Stimulated activated naive B cell treated with anti-CD40 and anti-IgM and Interleukin-4, amounts not matched to agents 10 μg/mL and 1 μg/mL and 100 μg/mL, for 72 hours (primary cell): ENCODE measurements at regions not wholly inside any gene's neighbourhood (a gene's known extent, or its start where the extent isn't known, plus 50 kb on each side); places are given as distances from the start of the nearest gene placed in this dataset.

Experiments used
- ATAC-seq, 2 donors: fragments of 150-1000 bp; cut with Tn5 transposase; replicated peaks; 2 replicates each; pipeline ENCODE4 v1.10.0; 2021; ENCODE audit warnings: moderate library complexity in 1 of 2
- DNase-seq: peaks from one replicate; pipeline ENCODE4 v3.0.0; 2021
- H3K27ac Mint-ChIP-seq: one replicate; pipeline ENCODE4 v1.8.0; 2022; ENCODE audit warnings: mild to moderate bottlenecking, mixed read lengths
- H3K27me3 Mint-ChIP-seq, 2 donors: one replicate each; pipeline ENCODE4 v1.8.0; 2022; ENCODE audit warnings: mixed read lengths in 2 of 2
- H3K36me3 Mint-ChIP-seq, 2 donors: one replicate each; pipeline ENCODE4 v1.8.0; 2022; ENCODE audit warnings: mixed read lengths in 2 of 2, mild to moderate bottlenecking in 1 of 2
- H3K4me1 Mint-ChIP-seq, 2 donors: one replicate each; pipeline ENCODE4 v1.8.0; 2022; ENCODE audit warnings: mixed read lengths in 2 of 2, mild to moderate bottlenecking in 1 of 2
- H3K4me3 Mint-ChIP-seq, 2 donors: one replicate each; pipeline ENCODE4 v1.8.0; 2022; ENCODE audit warnings: mild to moderate bottlenecking in 2 of 2, mixed read lengths in 2 of 2, moderate library complexity in 1 of 2
- H3K9me3 Mint-ChIP-seq, 2 donors: one replicate each; pipeline ENCODE4 v1.8.0; 2022; ENCODE audit warnings: mixed read lengths in 2 of 2, mild to moderate bottlenecking in 1 of 2

GRCh38 chr20:6715401-6715941, 52.0 kb upstream of the BMP2 start:
- no peak for ATAC-seq
- no peak overlapping the region for H3K4me3 Mint-ChIP-seq
- no peaks in the 10 kb centered on the region for H3K4me1 Mint-ChIP-seq
- no peak for DNase-seq
- no peaks in the 10 kb centered on the region for H3K36me3 Mint-ChIP-seq
- H3K9me3 Mint-ChIP-seq: peaks cover 7 to 11% of the 10 kb centered on the region in 2 donors
- no peak overlapping the region for H3K27ac Mint-ChIP-seq
- no peaks in the 10 kb centered on the region for H3K27me3 Mint-ChIP-seq

GRCh38 chr20:6714279-6714711, 53.2 kb upstream of the BMP2 start:
- H3K9me3 Mint-ChIP-seq: peaks cover 5 to 7% of the 10 kb centered on the region in 2 donors
- H3K27ac Mint-ChIP-seq: no peak overlapping the region
- H3K4me3 Mint-ChIP-seq: no peak overlapping the region
- DNase-seq (no peak), ATAC-seq (no peak)
- no peaks in the 10 kb centered on the region for H3K4me1 Mint-ChIP-seq
- H3K36me3 Mint-ChIP-seq: no peaks in the 10 kb centered on the region
- H3K27me3 Mint-ChIP-seq: no peaks in the 10 kb centered on the region

- no peak for DNase-seq
- Mint-ChIP-seq H3K9me3 (no peaks in the 10 kb centered on the region), H3K4me3 (no peak overlapping the region), H3K27ac (no peak overlapping the region), H3K27me3 (no peaks in the 10 kb centered on the region), H3K36me3 (no peaks in the 10 kb centered on the region), H3K4me1 (no peaks in the 10 kb centered on the region)
- no peak for ATAC-seq
These were observed 55.4 kb upstream of the BMP2 start for GRCh38 chr20:6711951-6712649.

- Mint-ChIP-seq H3K27me3 (no peaks in the 10 kb centered on the region), H3K9me3 (no peaks in the 10 kb centered on the region), H3K4me1 (no peaks in the 10 kb centered on the region), H3K27ac (no peak overlapping the region), H3K4me3 (no peak overlapping the region), H3K36me3 (no peaks in the 10 kb centered on the region)
- no peak for DNase-seq
- ATAC-seq: no peak
These were observed 57.4 kb upstream of the BMP2 start for GRCh38 chr20:6709910-6710595.

GRCh38 chr20:6708010-6708409, 59.5 kb upstream of the BMP2 start:
- no peak overlapping the region for H3K4me3 Mint-ChIP-seq
- H3K27ac Mint-ChIP-seq: no peak overlapping the region
- no peaks in the 10 kb centered on the region for H3K4me1 Mint-ChIP-seq
- DNase-seq: no peak
- no peaks in the 10 kb centered on the region for H3K27me3 Mint-ChIP-seq
- no peaks in the 10 kb centered on the region for H3K36me3 Mint-ChIP-seq
- ATAC-seq: no peak
- H3K9me3 Mint-ChIP-seq: no peaks in the 10 kb centered on the region

GRCh38 chr20:6707321-6707831, 60.1 kb upstream of the BMP2 start:
- H3K4me3 Mint-ChIP-seq: no peak overlapping the region
- no peaks in the 10 kb centered on the region for H3K4me1 Mint-ChIP-seq
- H3K27ac Mint-ChIP-seq: no peak overlapping the region
- H3K27me3 Mint-ChIP-seq: no peaks in the 10 kb centered on the region
- no peaks in the 10 kb centered on the region for H3K9me3 Mint-ChIP-seq
- no peak for ATAC-seq
- no peak for DNase-seq
- H3K36me3 Mint-ChIP-seq: no peaks in the 10 kb centered on the region

- Mint-ChIP-seq H3K4me1 (peaks cover 0 to 2% of the 10 kb centered on the region in 2 donors), H3K4me3 (no peak overlapping the region), H3K27me3 (no peaks in the 10 kb centered on the region), H3K27ac (no peak overlapping the region), H3K9me3 (no peaks in the 10 kb centered on the region), H3K36me3 (no peaks in the 10 kb centered on the region)
- DNase-seq (no peak), ATAC-seq (no peak)
These were observed 61.4 kb upstream of the BMP2 start for GRCh38 chr20:6705926-6706548.

GRCh38 chr20:6705106-6705766, 62.2 kb upstream of the BMP2 start:
- Mint-ChIP-seq H3K9me3 (no peaks in the 10 kb centered on the region), H3K27ac (no peak overlapping the region), H3K36me3 (no peaks in the 10 kb centered on the region), H3K4me1 (peaks cover 4 to 6% of the 10 kb centered on the region in 2 donors), H3K4me3 (no peak overlapping the region), H3K27me3 (no peaks in the 10 kb centered on the region)
- no peak for ATAC-seq
- no peak for DNase-seq

- H3K9me3 Mint-ChIP-seq: no peaks in the 10 kb centered on the region
These were observed 63.2 kb upstream of the BMP2 start for GRCh38 chr20:6704132-6704861.

GRCh38 chr20:6703656-6704055, 63.8 kb upstream of the BMP2 start:
- ATAC-seq: no peak

More at GRCh38 chr20:6704132-6704861, 63.2 kb upstream of the BMP2 start:
- no peak for ATAC-seq
- no peaks in the 10 kb centered on the region for H3K27me3 Mint-ChIP-seq
- peaks cover 4 to 6% of the 10 kb centered on the region in 2 donors for H3K4me1 Mint-ChIP-seq
- DNase-seq: no peak
- H3K27ac Mint-ChIP-seq: no peak overlapping the region
- H3K36me3 Mint-ChIP-seq: no peaks in the 10 kb centered on the region
- no peak overlapping the region for H3K4me3 Mint-ChIP-seq

GRCh38 chr20:6703047-6703446, 64.4 kb upstream of the BMP2 start:
- DNase-seq (no peak), ATAC-seq (no peak)
- Mint-ChIP-seq H3K27ac (no peak overlapping the region), H3K36me3 (no peaks in the 10 kb centered on the region), H3K4me1 (peaks cover 4 to 6% of the 10 kb centered on the region in 2 donors), H3K9me3 (no peaks in the 10 kb centered on the region), H3K27me3 (no peaks in the 10 kb centered on the region), H3K4me3 (no peak overlapping the region)

More at GRCh38 chr20:6703656-6704055, 63.8 kb upstream of the BMP2 start:
- no peaks in the 10 kb centered on the region for H3K9me3 Mint-ChIP-seq
- H3K36me3 Mint-ChIP-seq: no peaks in the 10 kb centered on the region
- DNase-seq: no peak
- no peaks in the 10 kb centered on the region for H3K27me3 Mint-ChIP-seq
- H3K4me3 Mint-ChIP-seq: no peak overlapping the region
- no peak overlapping the region for H3K27ac Mint-ChIP-seq
- H3K4me1 Mint-ChIP-seq: peaks cover 4 to 6% of the 10 kb centered on the region in 2 donors

- ATAC-seq: no peak
- no peak overlapping the region for H3K27ac Mint-ChIP-seq
- H3K4me1 Mint-ChIP-seq: peaks cover 4 to 6% of the 10 kb centered on the region in 2 donors
- no peaks in the 10 kb centered on the region for H3K36me3 Mint-ChIP-seq
- DNase-seq: no peak
- no peak overlapping the region for H3K4me3 Mint-ChIP-seq
- no peaks in the 10 kb centered on the region for H3K9me3 Mint-ChIP-seq
- no peaks in the 10 kb centered on the region for H3K27me3 Mint-ChIP-seq
These were observed 65.3 kb upstream of the BMP2 start for GRCh38 chr20:6702144-6702543.

GRCh38 chr20:6700563-6701329, 66.7 kb upstream of the BMP2 start:
- Mint-ChIP-seq H3K4me3 (no peak overlapping the region), H3K9me3 (no peaks in the 10 kb centered on the region), H3K27ac (no peak overlapping the region), H3K36me3 (no peaks in the 10 kb centered on the region), H3K4me1 (peaks cover 4 to 6% of the 10 kb centered on the region in 2 donors), H3K27me3 (no peaks in the 10 kb centered on the region)
- DNase-seq (no peak), ATAC-seq (no peak)
